ENCODE measurements at regions not wholly inside any gene's neighbourhood (a gene's known extent, or its start where the extent isn't known, plus 50 kb on each side); places are given as distances from the start of the nearest gene placed in this dataset.

DNA sequence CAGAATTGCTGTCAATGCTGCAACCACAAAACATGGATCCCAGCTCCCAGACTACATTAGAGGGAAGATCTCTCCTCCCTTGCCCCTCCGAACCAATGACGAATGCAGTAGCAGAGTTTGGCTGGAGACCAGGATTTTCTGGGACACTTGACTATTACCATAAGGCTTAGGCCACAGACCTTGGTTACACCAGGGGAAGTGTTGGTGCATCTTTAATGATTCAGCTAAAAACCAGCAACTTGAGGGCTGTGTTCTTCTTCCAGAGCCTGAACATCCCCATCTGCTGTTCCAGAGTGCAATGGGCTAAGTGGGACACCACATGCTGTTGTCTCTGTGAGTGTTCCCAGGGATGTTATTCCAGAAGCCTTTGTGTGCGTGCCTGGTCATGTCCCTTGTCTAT lies 528.2 kb downstream of the LMO7 start:
- TF ChIP-seq POLR2A (IDR thresholded peaks at IDR 0.05) = no peak
- TF ChIP-seq, protein P1, sequence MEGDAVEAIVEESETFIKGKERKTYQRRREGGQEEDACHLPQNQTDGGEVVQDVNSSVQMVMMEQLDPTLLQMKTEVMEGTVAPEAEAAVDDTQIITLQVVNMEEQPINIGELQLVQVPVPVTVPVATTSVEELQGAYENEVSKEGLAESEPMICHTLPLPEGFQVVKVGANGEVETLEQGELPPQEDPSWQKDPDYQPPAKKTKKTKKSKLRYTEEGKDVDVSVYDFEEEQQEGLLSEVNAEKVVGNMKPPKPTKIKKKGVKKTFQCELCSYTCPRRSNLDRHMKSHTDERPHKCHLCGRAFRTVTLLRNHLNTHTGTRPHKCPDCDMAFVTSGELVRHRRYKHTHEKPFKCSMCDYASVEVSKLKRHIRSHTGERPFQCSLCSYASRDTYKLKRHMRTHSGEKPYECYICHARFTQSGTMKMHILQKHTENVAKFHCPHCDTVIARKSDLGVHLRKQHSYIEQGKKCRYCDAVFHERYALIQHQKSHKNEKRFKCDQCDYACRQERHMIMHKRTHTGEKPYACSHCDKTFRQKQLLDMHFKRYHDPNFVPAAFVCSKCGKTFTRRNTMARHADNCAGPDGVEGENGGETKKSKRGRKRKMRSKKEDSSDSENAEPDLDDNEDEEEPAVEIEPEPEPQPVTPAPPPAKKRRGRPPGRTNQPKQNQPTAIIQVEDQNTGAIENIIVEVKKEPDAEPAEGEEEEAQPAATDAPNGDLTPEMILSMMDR (IDR thresholded peaks at IDR 0.05) = no peak

Measured in upper lobe of left lung (tissue), 4 donors.